WTC11 (cell line): ENCODE measurements at regions not wholly inside any gene's neighbourhood (a gene's known extent, or its start where the extent isn't known, plus 50 kb on each side); places are given as distances from the start of the nearest gene placed in this dataset.

Experiments
- ATAC-seq: fragments of 200-7000 bp; cut with Tn5 transposase; 2 replicates; pipeline ENCODE4 v1.10.0; 2021; ENCODE audit warnings: mild to moderate bottlenecking, moderate library complexity
- CTCF ChIA-PET: fragments of 300-600 bp; sonication (Branson Sonifier 250); formaldehyde crosslinking; loops from one replicate; lab custom pipeline; 2021; ENCODE audit warnings: antibody characterized with exemption; lab: Charles Lee
- POLR2A ChIA-PET: fragments of 350-600 bp; sonication (Branson Sonifier 250); formaldehyde crosslinking; loops from one replicate; lab custom pipeline; 2021; ENCODE audit warnings: antibody characterized with exemption; lab: Charles Lee
- DNase-seq: peaks from one replicate; pipeline ENCODE4 v3.0.0; 2021; ENCODE audit warnings: low spot score
- H3K27ac Mint-ChIP-seq: 2 replicates; pipeline ENCODE4 v1.8.0; 2021; ENCODE audit warnings: mixed read lengths
- H3K27me3 Mint-ChIP-seq: 2 replicates; pipeline ENCODE4 v1.8.0; 2021; ENCODE audit warnings: low read depth, mild to moderate bottlenecking, moderate library complexity, mixed read lengths
- H3K36me3 Mint-ChIP-seq: 2 replicates; pipeline ENCODE4 v1.8.0; 2021; ENCODE audit warnings: mixed read lengths
- H3K4me1 Mint-ChIP-seq: 2 replicates; pipeline ENCODE4 v1.8.0; 2022; ENCODE audit warnings: mixed read lengths
- H3K4me3 Mint-ChIP-seq: 2 replicates; pipeline ENCODE4 v1.8.0; 2021; ENCODE audit warnings: mild to moderate bottlenecking, moderate library complexity, mixed read lengths
- H3K9me3 Mint-ChIP-seq: 2 replicates; pipeline ENCODE4 v1.8.0; 2021; ENCODE audit warnings: mixed read lengths
- ATF1 ChIP-seq: sonication (generic); formaldehyde crosslinking; IDR thresholded peaks from 2 replicates; pipeline ENCODE4 v1.8.1; 2023; ENCODE audit warnings: mild to moderate bottlenecking, moderate library complexity, missing genetic modification reagents
- ATF6 ChIP-seq: sonication (generic); formaldehyde crosslinking; IDR thresholded peaks from 2 replicates; pipeline ENCODE4 v1.8.1; 2023; ENCODE audit warnings: mild to moderate bottlenecking, missing genetic modification reagents
- E2F1 ChIP-seq: sonication (generic); formaldehyde crosslinking; IDR thresholded peaks from 2 replicates; pipeline ENCODE4 v1.8.0; 2022; ENCODE audit warnings: mild to moderate bottlenecking, missing genetic modification reagents
- ETV6 ChIP-seq: sonication (generic); formaldehyde crosslinking; IDR thresholded peaks from 2 replicates; pipeline ENCODE4 v1.8.1; 2022; ENCODE audit warnings: mild to moderate bottlenecking, missing genetic modification reagents
- FOXP1 ChIP-seq: sonication (generic); formaldehyde crosslinking; IDR thresholded peaks from 2 replicates; pipeline ENCODE4 v1.8.0; 2022; ENCODE audit warnings: missing genetic modification reagents, mild to moderate bottlenecking, moderate library complexity, borderline replicate concordance
- GRHL2 ChIP-seq: fragments of 250-450 bp; sonication (Bioruptor Pico); IDR thresholded peaks from 2 replicates; pipeline ENCODE4 v1.8.0; 2022; ENCODE audit warnings: mild to moderate bottlenecking, moderate library complexity; ENCODE audit not compliant: insufficient replicate concordance, severe bottlenecking
- GTF2I ChIP-seq: fragments of 250-450 bp; sonication (Bioruptor Pico); conservative IDR thresholded peaks from 2 replicates; pipeline ENCODE4 v1.4.0; 2021; ENCODE audit warnings: mild to moderate bottlenecking
- HMGA2 ChIP-seq: fragments of 250-450 bp; sonication (Bioruptor Pico); IDR thresholded peaks from 2 replicates; pipeline ENCODE4 v1.4.0; 2021; ENCODE audit warnings: mild to moderate bottlenecking, moderate library complexity
- JAZF1 ChIP-seq: fragments of 250-450 bp; sonication (Bioruptor Pico); IDR thresholded peaks from 2 replicates; pipeline ENCODE4 v1.9.0; 2021; ENCODE audit warnings: moderate library complexity, mild to moderate bottlenecking, inconsistent platforms
- KAT7 ChIP-seq: sonication (generic); formaldehyde crosslinking; IDR thresholded peaks from 2 replicates; pipeline ENCODE4 v1.8.1; 2023; ENCODE audit warnings: missing genetic modification reagents, mild to moderate bottlenecking, borderline replicate concordance
- MYBL2 ChIP-seq: sonication (generic); formaldehyde crosslinking; IDR thresholded peaks from 2 replicates; pipeline ENCODE4 v1.8.1; 2023; ENCODE audit warnings: mild to moderate bottlenecking, moderate library complexity, missing genetic modification reagents
- PREB ChIP-seq: sonication (generic); formaldehyde crosslinking; IDR thresholded peaks from 2 replicates; pipeline ENCODE4 v1.8.1; 2022; ENCODE audit warnings: mild to moderate bottlenecking, missing genetic modification reagents, moderate library complexity, borderline replicate concordance
- RELA ChIP-seq: sonication (generic); formaldehyde crosslinking; IDR thresholded peaks from 2 replicates; pipeline ENCODE4 v1.8.1; 2022; ENCODE audit warnings: missing genetic modification reagents, mild to moderate bottlenecking, borderline replicate concordance
- TCF7 ChIP-seq: sonication (generic); formaldehyde crosslinking; IDR thresholded peaks from 2 replicates; pipeline ENCODE4 v1.8.0; 2022; ENCODE audit warnings: mild to moderate bottlenecking, low read depth, missing genetic modification reagents, moderate library complexity
- ZBTB21 ChIP-seq: sonication (generic); formaldehyde crosslinking; IDR thresholded peaks from 2 replicates; pipeline ENCODE4 v1.8.1; 2023; ENCODE audit warnings: mild to moderate bottlenecking, missing genetic modification reagents, borderline replicate concordance
- ZNF416 ChIP-seq: fragments of 250-450 bp; sonication (Bioruptor Pico); IDR thresholded peaks from 2 replicates; pipeline ENCODE4 v1.9.0; 2021; ENCODE audit warnings: mild to moderate bottlenecking, inconsistent platforms
- ZNF425 ChIP-seq: fragments of 250-450 bp; sonication (Bioruptor Pico); conservative IDR thresholded peaks from 2 replicates; pipeline ENCODE4 v1.9.0; 2021; ENCODE audit warnings: mild to moderate bottlenecking

GRCh38 chr6:87825821-87826221, 123.8 kb upstream of the AKIRIN2 start (continued):
- no peak for TF ChIP-seq ATF6 (CRISPR knock-in tag)
- no peak for TF ChIP-seq FOXP1 (CRISPR knock-in tag)
- TF ChIP-seq TCF7: no peak
- TF ChIP-seq GRHL2 (CRISPR knock-in tag): no peak

GRCh38 chr6:87824958-87825491, 123.0 kb upstream of the AKIRIN2 start:
- TF ChIP-seq RELA (CRISPR knock-in tag) (no peak), GTF2I (CRISPR knock-in tag) (no peak), MYBL2 (CRISPR knock-in tag) (no peak), E2F1 (CRISPR knock-in tag) (no peak), PREB (CRISPR knock-in tag) (no peak), ZBTB21 (CRISPR knock-in tag) (no peak), JAZF1 (CRISPR knock-in tag) (no peak), HMGA2 (CRISPR knock-in tag) (no peak), KAT7 (CRISPR knock-in tag) (no peak), ZNF416 (CRISPR knock-in tag) (no peak), ZNF425 (CRISPR knock-in tag) (no peak), ATF1 (no peak), TCF7 (no peak), ATF6 (CRISPR knock-in tag) (no peak), FOXP1 (CRISPR knock-in tag) (no peak), ETV6 (CRISPR knock-in tag) (no peak)
- Mint-ChIP-seq H3K36me3 (no peaks in the 10 kb centered on the region), H3K4me3 (no peak overlapping the region), H3K9me3 (no peaks in the 10 kb centered on the region), H3K27ac (no peak overlapping the region), H3K27me3 (no peaks in the 10 kb centered on the region; the same call in 1 of the 2 replicates), H3K4me1 (no peaks in the 10 kb centered on the region)
- CTCF ChIA-PET: no interaction called here
- DNase-seq (no peak), ATAC-seq (no peak)
- POLR2A ChIA-PET: no interaction called here
